Fibroblast of gingiva (primary cell): ENCODE measurements at regions not wholly inside any gene's neighbourhood (a gene's known extent, or its start where the extent isn't known, plus 50 kb on each side); places are given as distances from the start of the nearest gene placed in this dataset.

Experiments
- DNase-seq: peaks from one replicate; pipeline ENCODE4 v3.0.0-alpha.2; 2011; ENCODE audit warnings: low read depth

DNA sequence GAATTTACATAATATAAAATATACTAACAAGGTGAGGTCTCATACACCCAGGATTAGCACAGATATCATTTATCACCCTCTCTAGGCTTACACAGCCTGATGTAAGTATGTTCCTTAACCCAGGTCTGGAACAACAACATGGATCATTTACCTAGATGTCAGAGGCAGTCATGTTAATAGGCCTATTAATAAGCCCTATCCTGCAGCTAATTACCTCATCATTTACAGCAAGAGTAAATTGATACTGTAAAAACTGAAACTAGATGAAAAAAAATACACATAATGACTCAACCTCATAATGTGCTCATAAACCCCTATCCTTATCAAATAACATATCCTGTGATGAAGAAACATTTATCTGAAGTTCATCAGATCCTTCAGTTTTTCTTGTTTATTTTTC is 334.3 kb upstream of the MANEA start:
- DNase-seq = no peak

DNA sequence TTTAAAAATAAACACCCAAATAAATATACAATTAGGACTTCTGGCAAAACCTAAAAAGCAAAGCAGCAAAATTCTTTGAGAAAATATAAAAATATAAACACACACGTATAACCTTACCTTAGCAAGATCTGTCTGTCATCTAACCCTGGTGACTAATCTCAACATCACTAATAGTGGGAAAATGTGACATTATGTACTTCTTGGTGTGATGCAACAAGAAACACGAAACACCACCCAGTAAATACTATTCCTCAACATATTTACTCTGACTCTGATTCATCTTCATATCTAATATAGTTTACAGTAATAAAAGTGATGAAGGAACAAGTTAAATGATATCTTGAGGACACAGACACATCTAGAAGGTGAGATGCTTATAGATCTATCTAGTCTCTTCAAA is 332.6 kb upstream of the MANEA start:
- no peak for DNase-seq

DNA sequence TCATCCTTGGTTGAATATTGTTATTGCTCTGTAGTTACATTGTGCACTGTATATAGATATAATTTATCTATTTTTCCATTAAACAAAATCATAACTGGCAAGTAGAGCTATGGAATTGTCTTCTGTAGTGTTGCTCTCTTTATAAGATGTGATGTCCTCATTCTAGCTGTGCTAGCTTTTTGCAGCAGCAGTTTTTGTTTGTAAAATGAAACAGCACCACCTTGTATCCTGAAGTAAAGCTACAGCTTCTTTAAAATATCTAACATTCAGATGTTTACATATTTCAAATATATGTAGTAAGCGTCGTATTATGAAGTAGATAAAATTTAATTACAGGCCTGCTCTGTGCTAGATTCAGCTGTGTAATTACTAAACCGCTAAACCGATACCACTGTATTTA is 328.8 kb upstream of the MANEA start:
- DNase-seq = no peak

DNA sequence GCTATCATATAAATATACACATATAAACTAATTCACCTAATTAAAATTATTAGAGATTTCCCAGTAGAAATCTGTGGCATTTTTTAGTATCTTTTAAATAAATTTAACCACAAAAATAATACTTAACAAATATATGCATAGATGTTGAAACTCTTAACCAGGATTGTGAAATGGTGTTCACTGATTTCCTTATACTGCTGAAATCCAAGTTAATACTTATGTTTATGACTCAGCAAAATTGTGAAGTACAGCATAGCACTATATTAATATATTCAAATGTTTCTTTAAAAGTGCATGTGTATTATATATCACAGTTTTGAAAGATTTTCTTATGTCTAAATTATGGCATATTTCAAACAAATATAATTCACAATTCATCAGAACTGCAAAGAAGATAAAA is 328.2 kb upstream of the MANEA start:
- no peak for DNase-seq

DNA sequence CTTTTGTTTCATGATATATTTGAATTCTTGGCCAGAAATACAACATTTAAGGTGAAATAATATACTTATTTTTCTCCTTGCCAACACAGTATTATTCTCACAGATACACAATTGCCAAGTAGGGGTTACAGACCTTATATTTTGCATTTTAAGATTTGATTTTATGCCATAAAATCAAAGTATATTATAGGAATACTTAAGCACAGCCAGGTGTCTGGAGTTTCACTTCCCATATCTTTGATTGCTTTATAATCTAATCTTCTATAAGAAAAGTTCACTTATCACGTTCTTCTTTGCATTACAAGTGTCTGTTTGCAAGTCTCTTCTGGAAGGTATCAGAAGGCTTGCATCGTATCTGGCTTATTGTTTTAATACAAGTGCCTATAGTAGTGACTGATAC is 327.7 kb upstream of the MANEA start:
- no peak for DNase-seq

DNA sequence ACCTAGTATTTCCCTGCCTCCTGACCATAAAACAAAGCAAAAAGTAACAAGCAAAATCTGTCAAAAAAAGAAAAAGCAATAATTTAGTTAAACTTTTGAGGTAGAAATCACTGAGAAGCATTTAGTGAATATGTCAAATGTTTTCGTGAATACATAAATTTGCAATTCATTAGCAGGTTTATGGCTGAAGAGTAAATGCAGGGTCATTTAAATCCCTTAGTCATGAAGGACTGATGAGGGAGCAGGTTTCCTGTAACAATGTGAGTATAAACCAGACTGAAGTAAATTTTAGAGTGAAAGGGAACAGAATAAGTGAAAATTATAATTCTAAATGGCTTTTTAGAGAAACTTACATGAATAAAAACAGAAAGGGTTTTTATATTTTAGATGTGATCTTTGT is 313.5 kb upstream of the MANEA start:
- no peak for DNase-seq

DNA sequence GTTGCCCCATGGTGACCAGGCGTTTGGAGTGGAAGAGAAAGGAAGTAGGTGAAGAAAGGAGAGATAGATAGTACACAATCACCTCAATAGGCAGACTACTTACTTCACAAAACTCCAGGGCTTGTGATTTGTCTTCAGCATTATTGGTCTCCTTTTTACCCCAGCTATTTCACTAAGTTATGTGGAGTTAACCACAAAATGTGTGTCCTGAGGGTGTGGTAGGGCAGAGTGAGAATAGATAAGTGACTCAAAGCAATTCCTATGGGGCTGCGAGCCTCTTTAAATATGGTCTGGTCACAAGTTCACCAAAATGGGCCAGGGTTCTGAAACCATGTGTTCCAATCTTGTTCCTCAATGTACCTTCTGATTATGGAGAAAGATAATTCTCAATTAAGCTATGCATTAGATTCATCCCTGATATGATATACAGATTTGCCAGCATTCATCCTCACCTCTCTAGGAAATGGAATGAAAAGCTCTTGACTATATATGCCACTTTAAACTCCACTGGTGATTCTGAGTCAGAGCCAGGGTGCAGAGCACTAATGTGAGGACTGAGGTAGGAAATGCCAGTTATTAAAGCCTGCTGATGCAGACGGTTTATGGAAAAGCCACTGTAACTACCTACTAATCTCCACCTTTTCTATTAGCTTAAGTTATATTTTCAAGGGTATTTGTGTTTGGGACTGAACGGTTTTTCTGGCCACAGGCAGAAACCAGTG is 310.6 kb upstream of the MANEA start:
- DNase-seq = no peak

DNA sequence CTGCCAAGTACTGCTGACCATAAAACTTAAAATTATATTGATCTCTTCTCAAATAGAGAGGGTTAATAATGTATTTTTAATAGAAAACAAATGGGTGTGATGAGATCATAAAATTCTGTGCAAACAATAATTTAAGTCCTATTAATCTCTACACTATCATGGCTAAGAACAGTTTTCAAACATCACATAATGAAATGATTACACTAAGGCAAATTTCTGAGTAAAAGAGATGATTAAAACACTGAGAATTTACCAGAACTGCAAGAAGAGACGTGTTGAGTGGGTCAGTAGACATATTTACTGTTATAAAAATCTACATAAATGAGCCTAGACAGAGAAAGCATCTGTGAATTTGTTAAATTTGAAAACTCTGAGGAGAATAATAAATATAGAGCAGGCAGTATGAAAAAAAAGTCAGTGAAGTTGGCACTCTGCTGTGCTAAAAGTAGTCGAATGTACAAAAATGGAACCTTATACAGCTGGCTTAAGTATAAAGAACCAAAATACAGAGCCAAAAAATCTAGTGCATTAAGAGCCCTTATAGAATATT is 302.6 kb upstream of the MANEA start:
- no peak for DNase-seq

DNA sequence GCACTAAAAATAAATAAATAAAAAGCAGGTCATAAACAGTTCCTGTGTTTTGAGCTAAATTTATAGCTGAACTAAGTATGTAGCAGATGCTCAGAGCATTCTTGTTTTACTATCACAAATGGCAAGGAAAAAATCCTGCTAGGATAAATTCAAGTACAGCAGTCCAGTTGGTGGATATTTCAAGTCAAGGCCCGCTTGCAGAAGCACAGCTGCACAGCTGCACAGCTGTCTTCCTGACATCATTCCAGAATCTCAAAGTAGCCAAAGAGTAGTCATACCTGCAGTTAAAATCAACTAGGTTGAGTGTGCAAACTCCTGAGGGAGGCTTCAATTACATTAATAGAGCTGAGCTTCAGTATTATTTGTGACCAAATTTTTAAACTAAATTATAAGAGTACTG is 297.7 kb upstream of the MANEA start:
- DNase-seq = no peak

DNA sequence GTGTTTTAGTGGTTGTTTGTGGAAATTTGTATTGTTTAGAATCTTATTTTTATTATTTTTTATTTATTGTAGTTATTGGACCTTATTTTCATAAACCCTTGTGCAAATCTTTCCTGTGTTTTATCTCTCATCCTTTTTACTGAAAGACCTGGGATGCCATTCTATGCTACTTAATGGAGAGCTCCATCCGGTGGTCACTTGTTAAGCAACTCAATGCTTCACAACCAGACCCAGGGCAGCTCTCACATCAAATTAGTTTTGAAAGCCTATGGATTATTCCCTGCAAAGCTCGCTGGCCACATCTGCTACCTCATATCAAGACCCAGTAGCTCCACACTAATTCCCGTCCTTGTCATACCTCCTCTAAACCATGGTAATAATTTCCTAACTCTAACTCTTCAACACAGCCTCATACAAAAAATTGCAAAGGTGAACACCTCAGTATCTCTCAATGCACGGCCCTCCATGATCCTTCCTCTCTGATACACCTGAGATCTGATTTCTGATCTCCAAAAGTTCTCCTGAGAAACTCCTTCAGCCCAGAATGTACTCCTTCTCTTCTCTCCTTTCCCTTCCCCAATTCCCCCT is 296.6 kb upstream of the MANEA start:
- no peak for DNase-seq

DNA sequence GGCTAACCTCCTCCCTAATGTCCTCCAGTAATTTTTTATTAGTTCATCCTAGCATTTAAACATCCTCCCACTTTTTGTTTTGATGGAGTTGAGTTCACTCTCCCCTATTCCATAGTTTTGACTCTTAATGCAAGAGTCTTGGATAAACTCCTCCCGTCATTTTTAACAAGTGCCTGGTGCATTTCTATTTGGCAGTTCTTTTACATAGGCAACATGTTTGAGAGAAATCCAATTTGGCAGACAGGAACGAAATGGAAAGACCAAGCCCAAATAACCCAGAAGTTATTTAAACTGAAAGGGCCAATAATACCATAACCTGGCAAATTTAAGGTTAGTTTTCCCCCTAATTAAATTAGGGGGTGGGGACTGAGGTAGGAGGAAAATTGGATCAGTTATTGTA is 291.5 kb upstream of the MANEA start:
- no peak for DNase-seq

DNA sequence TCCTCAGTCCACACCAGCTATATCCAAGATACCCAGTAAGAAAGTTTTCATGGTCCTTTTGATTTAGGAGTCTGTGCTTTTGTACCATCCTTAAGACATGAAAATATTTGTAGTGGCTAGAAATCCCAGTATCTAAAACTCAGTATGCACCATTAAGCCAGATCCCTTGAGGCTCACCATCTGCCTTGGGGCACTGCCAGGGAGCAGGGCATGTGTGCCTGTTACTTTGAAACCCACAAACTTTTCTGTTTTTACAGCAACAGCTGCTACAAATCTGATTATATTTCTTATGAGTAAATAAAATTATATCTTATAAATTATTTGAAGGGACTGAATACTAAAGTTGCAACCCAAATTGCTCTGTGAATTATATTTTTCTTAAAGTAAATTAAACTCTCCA is 290.5 kb upstream of the MANEA start:
- no peak for DNase-seq

DNA sequence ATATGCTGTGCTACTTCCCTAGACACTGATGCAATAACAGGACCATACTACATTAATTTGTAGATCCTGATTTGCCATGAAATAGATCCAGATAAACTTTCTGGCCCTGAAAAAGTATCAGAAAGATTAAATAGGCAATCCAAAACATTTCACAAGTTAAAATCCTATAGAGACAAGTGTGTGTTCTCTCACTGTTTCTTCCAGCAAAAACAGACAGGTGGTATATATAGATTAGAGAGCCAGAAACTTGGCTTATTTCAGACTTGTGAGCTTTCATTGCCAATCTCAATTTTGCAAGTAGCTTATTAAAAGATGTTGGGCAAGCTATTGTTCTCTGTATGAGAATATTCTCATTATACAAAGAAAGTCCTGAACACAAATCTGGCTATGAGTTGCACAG is 289.1 kb upstream of the MANEA start:
- DNase-seq = no peak

DNA sequence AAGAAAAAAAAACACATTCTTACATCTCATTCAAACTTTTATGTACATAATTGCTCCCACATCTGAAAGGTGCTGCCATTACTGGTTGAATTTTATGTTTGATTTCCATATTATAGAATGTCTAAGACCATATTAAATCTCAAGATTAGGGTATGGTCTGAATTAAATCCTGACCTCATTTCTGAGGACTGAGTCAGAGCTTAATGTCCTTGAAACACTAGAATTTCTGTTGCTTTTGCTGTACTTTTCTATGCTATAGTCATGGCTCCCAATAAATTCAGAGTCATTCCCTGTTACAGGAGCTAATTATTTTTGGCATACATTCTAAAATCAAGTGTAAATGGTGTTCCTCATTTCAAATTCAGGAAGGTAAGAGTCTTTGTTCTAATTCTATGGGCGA is 285.3 kb upstream of the MANEA start:
- no peak for DNase-seq

DNA sequence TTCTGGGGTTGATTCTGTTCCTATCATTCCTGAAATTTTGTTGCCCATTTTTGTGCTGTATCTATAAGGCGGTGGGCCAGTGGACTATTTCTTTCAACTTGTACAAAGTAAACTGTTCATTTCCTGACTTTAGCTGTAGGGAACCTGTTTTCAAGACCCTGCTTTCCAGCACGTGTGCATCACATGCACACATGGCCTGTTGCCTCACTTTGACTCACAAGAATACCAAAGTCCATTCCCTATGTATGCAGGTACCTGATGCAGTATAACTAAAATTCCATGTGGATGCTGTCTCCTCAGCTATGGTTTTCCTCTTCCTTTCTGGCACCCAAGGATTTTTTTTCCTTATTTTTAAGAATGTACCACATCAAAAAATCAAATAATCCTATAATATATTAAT is 284.1 kb upstream of the MANEA start:
- DNase-seq = no peak

DNA sequence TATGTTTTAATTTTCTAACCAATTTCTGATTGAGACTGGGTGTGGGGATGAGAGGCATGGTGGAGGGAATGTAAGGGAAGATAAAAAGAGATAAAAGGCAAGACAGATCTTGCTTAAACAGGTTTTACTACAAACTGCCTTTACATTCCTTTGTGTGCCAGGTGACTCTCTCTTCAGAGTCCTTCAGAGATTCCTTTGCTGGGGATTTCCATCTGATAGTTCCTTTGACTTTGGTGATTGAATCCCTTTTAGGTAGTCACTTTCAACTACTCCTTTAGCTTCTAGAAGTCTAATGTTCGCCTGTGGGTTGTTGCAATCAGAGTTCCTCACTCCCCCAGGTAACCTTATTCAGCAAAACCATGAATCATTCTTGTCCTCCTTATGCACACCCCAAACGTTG is 283.3 kb upstream of the MANEA start:
- no peak for DNase-seq

DNA sequence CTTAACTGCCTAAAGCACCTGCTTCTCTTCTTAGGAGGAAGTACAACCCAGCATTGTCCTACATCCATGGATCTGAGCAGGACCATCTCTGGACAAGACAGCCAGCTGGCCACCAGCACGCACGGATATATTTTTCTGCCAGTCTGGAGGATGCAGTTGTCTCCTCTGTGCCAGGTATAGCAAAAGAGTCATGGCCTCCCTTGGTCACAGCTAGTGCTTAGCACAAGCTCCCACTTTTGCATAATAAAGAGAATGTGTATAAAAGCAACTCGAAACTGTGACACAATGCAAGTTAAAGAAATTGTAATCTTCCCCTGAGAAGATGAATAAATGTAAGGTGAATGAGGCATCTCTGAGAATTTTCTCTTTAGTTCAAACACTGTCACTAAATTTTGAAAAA is 267.8 kb upstream of the MANEA start:
- no peak for DNase-seq

DNA sequence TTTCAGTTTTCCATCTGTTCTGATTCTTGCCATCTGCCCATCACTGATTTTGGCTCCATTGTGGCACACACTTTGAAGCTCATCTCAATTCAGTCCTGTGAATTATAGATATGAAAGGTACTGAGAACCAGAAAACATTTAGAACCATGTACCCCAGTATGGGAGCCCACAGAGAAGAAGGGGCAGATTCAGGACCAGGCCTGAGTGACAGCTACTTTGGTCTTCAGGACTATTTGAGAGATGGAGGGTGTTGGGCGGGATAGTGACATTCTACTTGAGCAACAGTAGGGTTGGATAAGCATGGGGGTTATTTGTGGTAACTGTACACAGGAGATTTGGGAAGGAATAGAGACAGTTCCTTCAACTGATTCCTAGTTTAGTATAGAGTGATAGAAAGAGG is 259.2 kb upstream of the MANEA start:
- DNase-seq = no peak

DNA sequence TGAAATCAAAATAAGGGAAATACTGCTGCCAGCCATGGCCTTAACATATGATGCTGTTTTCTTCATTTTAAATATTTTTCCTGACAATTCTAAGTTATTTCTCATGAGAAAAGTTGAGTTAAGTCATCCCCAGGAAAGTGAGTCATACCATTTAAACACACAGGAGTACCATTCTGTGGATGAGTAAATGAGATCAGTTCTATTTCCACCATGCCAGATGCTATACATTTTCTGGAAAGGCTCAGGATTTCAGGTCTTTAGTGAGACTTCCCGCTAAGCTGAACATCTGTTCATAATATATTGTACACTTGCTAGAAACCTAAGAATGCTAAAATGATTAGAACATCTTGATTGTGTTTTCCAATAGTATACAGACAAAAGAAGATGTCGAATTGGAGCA is 256.2 kb upstream of the MANEA start:
- DNase-seq = no peak

DNA sequence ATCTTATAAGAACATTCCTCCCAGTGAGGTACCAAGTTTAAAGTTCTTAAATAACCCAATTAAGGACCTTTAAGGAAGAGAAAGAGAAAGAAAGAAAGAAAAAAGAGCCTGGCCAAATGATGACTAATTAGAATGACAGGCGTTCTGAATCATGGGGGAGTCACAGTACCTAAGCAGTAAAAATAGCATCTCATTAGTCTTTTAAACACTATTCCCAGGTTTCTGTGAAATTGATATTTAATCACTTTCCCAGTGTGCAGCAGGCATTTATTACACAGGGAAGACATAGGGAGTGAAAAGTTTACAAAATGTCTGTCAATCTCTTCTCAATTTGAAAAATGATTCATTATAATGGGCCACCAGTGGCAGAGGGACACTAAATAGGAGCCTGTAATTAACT is 251.4 kb upstream of the MANEA start:
- no peak for DNase-seq

DNA sequence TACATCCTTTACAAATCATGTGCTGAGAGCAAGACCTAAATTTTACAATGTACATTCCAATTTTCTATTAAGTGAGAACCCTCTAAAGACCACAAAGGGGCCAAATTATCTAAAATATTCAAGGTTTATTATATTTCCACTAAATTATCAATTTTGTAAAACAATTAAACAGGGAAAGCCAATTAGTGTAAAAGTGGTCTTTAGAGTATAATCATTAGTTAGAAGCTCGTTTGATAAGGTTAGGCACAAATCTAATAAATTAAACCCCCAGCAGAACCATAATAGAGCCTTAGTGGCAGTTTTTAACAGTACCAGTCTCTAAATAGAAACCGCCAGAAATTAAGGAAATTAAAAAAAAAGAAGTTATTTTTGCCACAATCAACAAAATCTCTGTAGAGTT is 249.1 kb upstream of the MANEA start:
- no peak for DNase-seq

DNA sequence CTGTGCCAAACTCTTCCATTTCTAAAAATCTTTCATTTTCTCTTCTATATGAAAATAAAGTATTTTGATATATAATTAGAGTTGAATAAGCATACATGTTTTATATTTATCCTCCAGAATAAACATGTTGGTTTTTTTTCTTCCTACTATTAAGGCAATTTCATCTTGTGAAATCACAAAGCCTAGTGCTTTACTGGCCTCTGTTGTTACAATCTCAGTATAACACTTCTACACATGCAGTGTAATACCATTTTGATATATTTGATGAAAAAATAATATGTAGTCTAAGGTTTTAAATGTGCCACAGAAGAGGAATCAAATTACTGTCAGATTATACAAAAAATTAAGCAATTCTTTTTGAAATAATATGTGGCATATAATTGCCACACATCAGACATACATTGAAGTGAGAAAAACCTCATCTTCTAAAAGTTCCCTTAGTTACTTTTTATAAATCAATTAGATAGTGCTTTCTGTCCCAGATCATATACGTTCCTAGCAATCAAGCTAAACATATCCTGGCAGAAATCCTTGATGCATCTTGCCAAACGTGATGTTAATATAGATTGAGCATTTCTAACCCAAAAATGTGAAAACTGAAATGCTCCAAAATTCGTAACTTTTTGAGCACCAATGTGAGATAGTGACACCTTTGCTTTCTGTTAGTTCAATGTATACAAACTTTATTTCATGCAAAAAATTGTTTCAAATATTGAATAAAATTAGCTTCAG is 225.1 kb upstream of the MANEA start:
- DNase-seq = no peak

DNA sequence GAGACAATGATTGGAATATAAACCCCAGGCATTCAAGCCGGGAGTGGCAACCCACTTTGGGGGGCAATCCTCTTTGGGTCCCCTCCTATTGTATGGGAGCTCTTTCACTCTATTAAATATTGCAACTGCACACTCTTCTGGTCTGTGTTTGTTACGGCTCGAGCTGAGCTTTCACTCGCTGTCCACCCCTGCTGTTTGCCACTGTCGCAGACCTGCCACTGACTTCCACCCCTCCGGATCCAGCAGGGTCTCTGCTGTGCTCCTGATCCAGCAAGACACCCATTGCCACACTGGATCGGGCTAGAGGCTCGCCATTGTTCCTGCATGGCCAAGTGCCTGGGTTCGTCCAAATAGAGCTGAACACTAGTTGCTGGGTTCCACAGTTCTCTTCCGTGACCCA is 222.8 kb upstream of the MANEA start:
- DNase-seq = no peak
